GM21786 (cell line): ENCODE measurements at regions not wholly inside any gene's neighbourhood (a gene's known extent, or its start where the extent isn't known, plus 50 kb on each side); places are given as distances from the start of the nearest gene placed in this dataset.

Experiments used
- ATAC-seq: cut with Tn5 transposase; IDR thresholded peaks from one replicate; pipeline ENCODE4 v1.9.1; 2021; ENCODE audit not compliant: unreplicated experiment

- no peak for ATAC-seq
Measured at GRCh38 chr7:10085231-10085630, 888.4 kb upstream of the PHF14 start.

GRCh38 chr7:10100572-10100971 is 873.1 kb upstream of the PHF14 start:
- no peak for ATAC-seq

- ATAC-seq, result no peak
Measured at GRCh38 chr7:10101351-10101750, 872.3 kb upstream of the PHF14 start.

- ATAC-seq, result no peak
Measured at GRCh38 chr7:10104292-10104691, 869.4 kb upstream of the PHF14 start.

GRCh38 chr7:10106609-10107008 is 867.1 kb upstream of the PHF14 start:
- no peak for ATAC-seq

- ATAC-seq, result no peak
Measured at GRCh38 chr7:10116511-10116910, 857.2 kb upstream of the PHF14 start.

GRCh38 chr7:10117815-10118214 is 855.9 kb upstream of the PHF14 start:
- ATAC-seq, result no peak

- no peak for ATAC-seq
Measured at GRCh38 chr7:10120936-10121335, 852.7 kb upstream of the PHF14 start.

GRCh38 chr7:10121631-10122030 is 852.0 kb upstream of the PHF14 start:
- no peak for ATAC-seq

GRCh38 chr7:10122551-10123100 is 851.0 kb upstream of the PHF14 start:
- ATAC-seq, result no peak

- no peak for ATAC-seq
Measured at GRCh38 chr7:10128748-10129147, 844.9 kb upstream of the PHF14 start.

- no peak for ATAC-seq
Measured at GRCh38 chr7:10138087-10138854, 835.4 kb upstream of the PHF14 start.

- no peak for ATAC-seq
Measured at GRCh38 chr7:10146271-10146670, 827.4 kb upstream of the PHF14 start.

- no peak for ATAC-seq
Measured at GRCh38 chr7:10156972-10157371, 816.7 kb upstream of the PHF14 start.

GRCh38 chr7:10181996-10182395 is 791.7 kb upstream of the PHF14 start:
- no peak for ATAC-seq

- ATAC-seq, result no peak
Measured at GRCh38 chr7:10192074-10192473, 781.6 kb upstream of the PHF14 start.

GRCh38 chr7:10205696-10206095 is 768.0 kb upstream of the PHF14 start:
- ATAC-seq, result no peak

GRCh38 chr7:10210000-10210399 is 763.7 kb upstream of the PHF14 start:
- no peak for ATAC-seq

- no peak for ATAC-seq
Measured at GRCh38 chr7:10211016-10211415, 762.7 kb upstream of the PHF14 start.

- ATAC-seq, result no peak
Measured at GRCh38 chr7:10211861-10212260, 761.8 kb upstream of the PHF14 start.

GRCh38 chr7:10212649-10213048 is 761.0 kb upstream of the PHF14 start:
- ATAC-seq, result no peak

GRCh38 chr7:10216462-10216861 is 757.2 kb upstream of the PHF14 start:
- ATAC-seq, result no peak

- ATAC-seq, result no peak
Measured at GRCh38 chr7:10221084-10221483, 752.6 kb upstream of the PHF14 start.
